Adrenal gland (tissue), 5 donors: ENCODE measurements at regions not wholly inside any gene's neighbourhood (a gene's known extent, or its start where the extent isn't known, plus 50 kb on each side); places are given as distances from the start of the nearest gene placed in this dataset.

Experiments
- CTCF ChIP-seq, 6 experiments: fragments of 450-650 bp in 4 of 6; fragments of 200-600 bp in 2 of 6; sonication (generic) in 1 of 6; IDR thresholded peaks; 1 replicate in 5 of 6; 2 replicates in 1 of 6; pipeline versions ENCODE4 v1.5.1 to v1.8.0; 2016 to 2021; ENCODE audit warnings: antibody characterized with exemption in 6 of 6, mild to moderate bottlenecking in 2 of 6, moderate library complexity in 1 of 6
- POLR2A ChIP-seq, 2 donors: fragments of 450-650 bp; IDR thresholded peaks; one replicate each; pipeline ENCODE4 v1.6.1; 2017; ENCODE audit warnings: antibody characterized with exemption in 2 of 2, mild to moderate bottlenecking in 2 of 2, moderate library complexity in 1 of 2
- donor health status: DM: no; HTN: no; CAD: no.

DNA sequence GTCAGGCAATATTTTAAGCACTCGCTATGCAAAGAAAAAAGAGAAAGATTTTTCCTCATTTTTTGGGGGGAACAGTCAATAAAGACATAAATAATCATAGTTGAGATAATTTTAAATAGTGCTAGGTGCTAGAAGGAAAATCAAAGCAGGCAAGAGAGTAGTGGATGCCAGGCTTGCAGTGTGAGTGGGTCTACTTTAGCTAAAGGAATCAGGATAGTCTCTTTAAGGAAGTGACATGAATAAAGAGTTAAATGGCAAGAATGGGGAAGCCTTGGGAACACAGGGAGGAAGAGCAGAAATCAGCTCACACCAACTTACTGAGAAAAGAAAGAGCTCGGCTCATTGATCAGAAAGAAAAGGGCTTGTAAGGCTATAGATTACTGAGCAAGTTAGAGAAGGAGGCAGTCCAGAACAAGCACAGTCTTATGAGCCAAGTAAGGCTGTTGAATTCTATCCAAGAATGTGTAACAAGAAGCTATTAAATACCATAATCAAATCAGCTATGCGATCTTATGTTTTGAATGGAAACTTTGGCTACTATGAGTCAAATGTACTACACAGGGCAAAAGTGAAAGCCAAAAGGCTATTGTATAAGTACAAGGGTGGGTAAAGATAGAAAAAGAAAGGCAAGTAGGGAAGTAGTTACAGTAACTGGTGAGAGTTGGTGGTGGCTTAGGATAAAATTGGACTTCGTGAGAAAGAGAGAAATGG lies 833.8 kb upstream of the PIK3C3 start:
- TF ChIP-seq POLR2A (IDR thresholded peaks at IDR 0.05) (no peak), CTCF (IDR thresholded peaks at IDR 0.05) (no peak)
